GM23338 (cell line): ENCODE measurements at regions not wholly inside any gene's neighbourhood (a gene's known extent, or its start where the extent isn't known, plus 50 kb on each side); places are given as distances from the start of the nearest gene placed in this dataset.

Experiments
- ATAC-seq: fragments of 200-7000 bp; cut with Tn5 transposase; 3 replicates; pipeline ENCODE4 v1.9.1; 2020
- DNase-seq: peaks from one replicate; pipeline ENCODE4 v3.0.0-alpha.2; 2015; ENCODE audit warnings: low spot score
- H2AFZ ChIP-seq: fragments of 200-600 bp; sonication (generic); 2 replicates; pipeline ENCODE4 v1.8.0; 2016; ENCODE audit warnings: antibody characterized with exemption, mild to moderate bottlenecking, moderate library complexity
- H3F3A ChIP-seq: fragments of 200-600 bp; sonication (generic); replicated peaks from 2 replicates; pipeline ENCODE4 v1.8.0; 2017; ENCODE audit warnings: antibody characterized with exemption, mixed run types, low read depth
- H3K27ac ChIP-seq: fragments of 200-600 bp; sonication (generic); 2 replicates; pipeline ENCODE4 v1.6.1; 2016; ENCODE audit warnings: low read depth
- H3K27me3 ChIP-seq: fragments of 200-600 bp; sonication (generic); 2 replicates; pipeline ENCODE4 v1.8.0; 2016; ENCODE audit warnings: mild to moderate bottlenecking, mixed run types, moderate library complexity; ENCODE audit not compliant: insufficient read depth
- H3K36me3 ChIP-seq: fragments of 200-600 bp; sonication (generic); 2 replicates; pipeline ENCODE4 v1.8.0; 2016; ENCODE audit warnings: mild to moderate bottlenecking; ENCODE audit not compliant: insufficient read depth
- H3K4me1 ChIP-seq: fragments of 200-600 bp; sonication (generic); 2 replicates; pipeline ENCODE4 v1.8.0; 2016; ENCODE audit warnings: mild to moderate bottlenecking, moderate library complexity; ENCODE audit not compliant: insufficient read depth
- H3K4me2 ChIP-seq: fragments of 200-600 bp; sonication (generic); 2 replicates; pipeline ENCODE4 v1.7.1; 2017; ENCODE audit warnings: mixed run types
- H3K4me3 ChIP-seq: fragments of 200-600 bp; sonication (generic); 2 replicates; pipeline ENCODE4 v1.6.1; 2016; ENCODE audit warnings: mixed run types
- H3K79me2 ChIP-seq: fragments of 200-600 bp; sonication (generic); replicated peaks from 2 replicates; pipeline ENCODE4 v1.8.0; 2017; ENCODE audit warnings: mild to moderate bottlenecking; ENCODE audit not compliant: insufficient read depth
- H3K9me2 ChIP-seq: fragments of 200-600 bp; sonication (generic); 2 replicates; pipeline ENCODE4 v1.8.0; 2017; ENCODE audit not compliant: insufficient read depth
- H4K20me1 ChIP-seq: fragments of 200-600 bp; sonication (generic); replicated peaks from 2 replicates; pipeline ENCODE4 v1.8.0; 2017; ENCODE audit warnings: mild to moderate bottlenecking; ENCODE audit not compliant: insufficient read depth
- H3K27ac Mint-ChIP-seq: 2 replicates; pipeline ENCODE4 v1.8.0; 2020; ENCODE audit warnings: inconsistent platforms, mild to moderate bottlenecking, moderate library complexity, mixed read lengths
- H3K27me3 Mint-ChIP-seq: 3 replicates; pipeline ENCODE4 v1.8.0; 2022; ENCODE audit warnings: low read depth, mild to moderate bottlenecking, moderate library complexity, mixed read lengths, inconsistent platforms; ENCODE audit not compliant: insufficient read depth, poor library complexity
- H3K36me3 Mint-ChIP-seq: 3 replicates; pipeline ENCODE4 v1.8.0; 2021; ENCODE audit warnings: low read depth, mild to moderate bottlenecking, inconsistent platforms, moderate library complexity, mixed read lengths
- H3K4me1 Mint-ChIP-seq: 3 replicates; pipeline ENCODE4 v1.8.0; 2020; ENCODE audit warnings: mild to moderate bottlenecking, inconsistent platforms, mixed read lengths
- H3K4me3 Mint-ChIP-seq: 3 replicates; pipeline ENCODE4 v1.8.0; 2021; ENCODE audit warnings: moderate library complexity, mild to moderate bottlenecking, inconsistent platforms, mixed read lengths
- H3K9me3 Mint-ChIP-seq: 3 replicates; pipeline ENCODE4 v1.8.0; 2020; ENCODE audit warnings: moderate library complexity, mild to moderate bottlenecking, inconsistent platforms, mixed read lengths
- CREB1 ChIP-seq: fragments of 250-450 bp; sonication (Bioruptor Pico); IDR thresholded peaks from 2 replicates; pipeline ENCODE4 v1.5.0; 2020; ENCODE audit warnings: low read depth, mild to moderate bottlenecking, moderate library complexity
- CTCF ChIP-seq, 2 experiments: fragments of 200-600 bp in 1 of 2; sonication (generic) in 1 of 2; conservative IDR thresholded peaks; 2 replicates each; pipeline versions ENCODE4 v1.5.1 to v1.6.1; 2016 to 2017; ENCODE audit warnings: antibody characterized with exemption in 2 of 2, low read depth in 2 of 2, mild to moderate bottlenecking in 2 of 2, moderate library complexity in 1 of 2
- EZH2 ChIP-seq: fragments of 200-600 bp; sonication (generic); IDR thresholded peaks from one replicate; pipeline ENCODE4 v1.8.0; 2017; ENCODE audit warnings: antibody characterized with exemption, mild to moderate bottlenecking, low read depth; ENCODE audit not compliant: unreplicated experiment
- EZH2phosphoT487 ChIP-seq: fragments of 200-600 bp; sonication (generic); IDR thresholded peaks from one replicate; pipeline ENCODE4 v1.8.1; 2018; ENCODE audit warnings: antibody characterized with exemption; ENCODE audit not compliant: unreplicated experiment
- JUNB ChIP-seq: IDR thresholded peaks from one replicate; pipeline ENCODE4 v1.6.1; 2016; ENCODE audit warnings: antibody characterized with exemption; ENCODE audit not compliant: unreplicated experiment
- NANOG ChIP-seq: IDR thresholded peaks from 2 replicates; pipeline ENCODE4 v1.6.1; 2016; ENCODE audit warnings: antibody characterized with exemption, borderline replicate concordance
- POLR2AphosphoS5 ChIP-seq: IDR thresholded peaks from 2 replicates; pipeline ENCODE4 v1.6.1; 2016; ENCODE audit warnings: antibody characterized with exemption, low read depth
- STAT1 ChIP-seq: IDR thresholded peaks from one replicate; pipeline ENCODE4 v1.6.1; 2016; ENCODE audit warnings: antibody characterized with exemption; ENCODE audit not compliant: unreplicated experiment
- ZNF114 ChIP-seq: fragments of 250-450 bp; sonication (Bioruptor Pico); IDR thresholded peaks from 2 replicates; pipeline ENCODE4 v1.5.0; 2020; ENCODE audit warnings: mild to moderate bottlenecking, moderate library complexity
- ZNF331 ChIP-seq: fragments of 250-450 bp; sonication (Bioruptor Pico); IDR thresholded peaks from 2 replicates; pipeline ENCODE4 v1.5.0; 2020; ENCODE audit warnings: low read depth, mild to moderate bottlenecking, moderate library complexity
- ZNF462 ChIP-seq: fragments of 250-450 bp; sonication (Bioruptor Pico); IDR thresholded peaks from 2 replicates; pipeline ENCODE4 v1.5.0; 2020; ENCODE audit warnings: mild to moderate bottlenecking, moderate library complexity
- TF ChIP-seq, protein P1 (sequence below): IDR thresholded peaks from 2 replicates; pipeline ENCODE4 v1.6.1; 2016; ENCODE audit warnings: antibody characterized with exemption
- TF ChIP-seq, protein P2 (sequence below): IDR thresholded peaks from one replicate; pipeline ENCODE4 v1.6.1; 2018; ENCODE audit warnings: antibody characterized with exemption; ENCODE audit not compliant: unreplicated experiment

GRCh38 chr3:40853474-40853873 is 328.7 kb downstream of the ZNF621 start (continued):
- no peak for TF ChIP-seq EZH2
- TF ChIP-seq, protein P1, sequence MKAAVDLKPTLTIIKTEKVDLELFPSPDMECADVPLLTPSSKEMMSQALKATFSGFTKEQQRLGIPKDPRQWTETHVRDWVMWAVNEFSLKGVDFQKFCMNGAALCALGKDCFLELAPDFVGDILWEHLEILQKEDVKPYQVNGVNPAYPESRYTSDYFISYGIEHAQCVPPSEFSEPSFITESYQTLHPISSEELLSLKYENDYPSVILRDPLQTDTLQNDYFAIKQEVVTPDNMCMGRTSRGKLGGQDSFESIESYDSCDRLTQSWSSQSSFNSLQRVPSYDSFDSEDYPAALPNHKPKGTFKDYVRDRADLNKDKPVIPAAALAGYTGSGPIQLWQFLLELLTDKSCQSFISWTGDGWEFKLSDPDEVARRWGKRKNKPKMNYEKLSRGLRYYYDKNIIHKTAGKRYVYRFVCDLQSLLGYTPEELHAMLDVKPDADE, result no peak

GRCh38 chr3:40855871-40856270 is 331.1 kb downstream of the ZNF621 start:
- no peaks in the 10 kb centered on the region for H3K27me3 ChIP-seq
- no peaks in the 10 kb centered on the region for H3K4me1 ChIP-seq
- H3K4me3 Mint-ChIP-seq, result no peak overlapping the region
- no peaks in the 10 kb centered on the region for H4K20me1 ChIP-seq
- H3K27ac ChIP-seq, result no peak overlapping the region
- H3K4me3 ChIP-seq, result no peak overlapping the region
- H2AFZ ChIP-seq, result no peak overlapping the region
- no peak overlapping the region for H3K4me2 ChIP-seq
- no peak for DNase-seq
- ATAC-seq, result no peak
- H3K9me2 ChIP-seq, result peaks cover 15% of the 10 kb centered on the region
- no peaks in the 10 kb centered on the region for H3K9me3 Mint-ChIP-seq
- no peaks in the 10 kb centered on the region for H3F3A ChIP-seq
- no peak overlapping the region for H3K27ac Mint-ChIP-seq
- no peaks in the 10 kb centered on the region for H3K4me1 Mint-ChIP-seq
- H3K79me2 ChIP-seq, result no peaks in the 10 kb centered on the region
- no peaks in the 10 kb centered on the region for H3K36me3 ChIP-seq
- H3K27me3 Mint-ChIP-seq, result peaks cover 2% of the 10 kb centered on the region
- no peaks in the 10 kb centered on the region for H3K36me3 Mint-ChIP-seq
- TF ChIP-seq JUNB (no peak), NANOG (no peak), EZH2 (no peak), ZNF114 (CRISPR knock-in tag) (no peak), ZNF462 (CRISPR knock-in tag) (no peak), ZNF331 (CRISPR knock-in tag) (no peak), STAT1 (no peak), POLR2AphosphoS5 (no peak), EZH2phosphoT487 (no peak), CREB1 (CRISPR knock-in tag) (no peak), CTCF (conservative IDR thresholded peaks at IDR 0.05; ENCODE audit: low read depth in 2 of 2) (no peak)
- TF ChIP-seq, protein P2, sequence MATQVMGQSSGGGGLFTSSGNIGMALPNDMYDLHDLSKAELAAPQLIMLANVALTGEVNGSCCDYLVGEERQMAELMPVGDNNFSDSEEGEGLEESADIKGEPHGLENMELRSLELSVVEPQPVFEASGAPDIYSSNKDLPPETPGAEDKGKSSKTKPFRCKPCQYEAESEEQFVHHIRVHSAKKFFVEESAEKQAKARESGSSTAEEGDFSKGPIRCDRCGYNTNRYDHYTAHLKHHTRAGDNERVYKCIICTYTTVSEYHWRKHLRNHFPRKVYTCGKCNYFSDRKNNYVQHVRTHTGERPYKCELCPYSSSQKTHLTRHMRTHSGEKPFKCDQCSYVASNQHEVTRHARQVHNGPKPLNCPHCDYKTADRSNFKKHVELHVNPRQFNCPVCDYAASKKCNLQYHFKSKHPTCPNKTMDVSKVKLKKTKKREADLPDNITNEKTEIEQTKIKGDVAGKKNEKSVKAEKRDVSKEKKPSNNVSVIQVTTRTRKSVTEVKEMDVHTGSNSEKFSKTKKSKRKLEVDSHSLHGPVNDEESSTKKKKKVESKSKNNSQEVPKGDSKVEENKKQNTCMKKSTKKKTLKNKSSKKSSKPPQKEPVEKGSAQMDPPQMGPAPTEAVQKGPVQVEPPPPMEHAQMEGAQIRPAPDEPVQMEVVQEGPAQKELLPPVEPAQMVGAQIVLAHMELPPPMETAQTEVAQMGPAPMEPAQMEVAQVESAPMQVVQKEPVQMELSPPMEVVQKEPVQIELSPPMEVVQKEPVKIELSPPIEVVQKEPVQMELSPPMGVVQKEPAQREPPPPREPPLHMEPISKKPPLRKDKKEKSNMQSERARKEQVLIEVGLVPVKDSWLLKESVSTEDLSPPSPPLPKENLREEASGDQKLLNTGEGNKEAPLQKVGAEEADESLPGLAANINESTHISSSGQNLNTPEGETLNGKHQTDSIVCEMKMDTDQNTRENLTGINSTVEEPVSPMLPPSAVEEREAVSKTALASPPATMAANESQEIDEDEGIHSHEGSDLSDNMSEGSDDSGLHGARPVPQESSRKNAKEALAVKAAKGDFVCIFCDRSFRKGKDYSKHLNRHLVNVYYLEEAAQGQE, result no peak
